ENCODE measurements at regions not wholly inside any gene's neighbourhood (a gene's known extent, or its start where the extent isn't known, plus 50 kb on each side); places are given as distances from the start of the nearest gene placed in this dataset.

DNA sequence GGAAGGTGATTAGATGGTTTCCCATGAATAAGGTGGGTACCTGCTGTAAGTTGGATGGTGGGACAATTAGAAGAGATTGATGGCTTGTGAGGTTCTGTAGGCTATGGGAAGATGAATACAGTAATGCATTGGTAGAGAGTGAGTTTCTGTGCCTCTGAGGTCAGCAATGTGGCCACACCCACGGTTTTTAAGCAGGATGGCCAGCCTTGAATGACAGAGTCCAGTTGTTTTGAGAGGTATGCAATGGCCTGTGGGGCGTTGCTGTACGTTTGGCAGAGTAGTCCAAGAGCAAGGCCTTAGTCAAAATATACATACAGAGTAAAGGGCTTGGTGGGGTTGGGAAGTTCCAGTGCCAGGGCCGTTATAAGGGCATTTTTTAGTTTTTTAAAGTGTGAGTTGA is 235.6 kb upstream of the C9orf72 start:
- H4K20me1 ChIP-seq (ENCODE audit: insufficient read depth, low read length): no peaks in the 10 kb centered on the region
- TF ChIP-seq EZH2phosphoT487 (IDR thresholded peaks at IDR 0.05; ENCODE audit: low read length) (no peak), EZH2 (optimal IDR thresholded peaks at IDR 0.05; ENCODE audit: low read depth, low read length) (no peak)
- TF ChIP-seq, protein P1, sequence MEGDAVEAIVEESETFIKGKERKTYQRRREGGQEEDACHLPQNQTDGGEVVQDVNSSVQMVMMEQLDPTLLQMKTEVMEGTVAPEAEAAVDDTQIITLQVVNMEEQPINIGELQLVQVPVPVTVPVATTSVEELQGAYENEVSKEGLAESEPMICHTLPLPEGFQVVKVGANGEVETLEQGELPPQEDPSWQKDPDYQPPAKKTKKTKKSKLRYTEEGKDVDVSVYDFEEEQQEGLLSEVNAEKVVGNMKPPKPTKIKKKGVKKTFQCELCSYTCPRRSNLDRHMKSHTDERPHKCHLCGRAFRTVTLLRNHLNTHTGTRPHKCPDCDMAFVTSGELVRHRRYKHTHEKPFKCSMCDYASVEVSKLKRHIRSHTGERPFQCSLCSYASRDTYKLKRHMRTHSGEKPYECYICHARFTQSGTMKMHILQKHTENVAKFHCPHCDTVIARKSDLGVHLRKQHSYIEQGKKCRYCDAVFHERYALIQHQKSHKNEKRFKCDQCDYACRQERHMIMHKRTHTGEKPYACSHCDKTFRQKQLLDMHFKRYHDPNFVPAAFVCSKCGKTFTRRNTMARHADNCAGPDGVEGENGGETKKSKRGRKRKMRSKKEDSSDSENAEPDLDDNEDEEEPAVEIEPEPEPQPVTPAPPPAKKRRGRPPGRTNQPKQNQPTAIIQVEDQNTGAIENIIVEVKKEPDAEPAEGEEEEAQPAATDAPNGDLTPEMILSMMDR (IDR thresholded peaks at IDR 0.05; ENCODE audit: low read length): no peak
- H3K9me2 ChIP-seq (replicated peaks; ENCODE audit: insufficient read depth, low read length): no peaks in the 10 kb centered on the region
- H3K27ac ChIP-seq (ENCODE audit: low read length): no peak overlapping the region
- no peak overlapping the region for H2AFZ ChIP-seq (ENCODE audit: low read length)
- no peaks in the 10 kb centered on the region for H3K4me1 ChIP-seq (ENCODE audit: low read length)
- no peaks in the 10 kb centered on the region for H3F3A ChIP-seq (ENCODE audit: insufficient read depth, low read length)
- no peak for DNase-seq
- no peaks in the 10 kb centered on the region for H3K9me3 ChIP-seq (replicated peaks; ENCODE audit: insufficient read depth, low read length)
- no peak overlapping the region for H3K4me2 ChIP-seq (ENCODE audit: low read depth, low read length)
- H3K36me3 ChIP-seq (replicated peaks; ENCODE audit: insufficient read depth, low read length): no peaks in the 10 kb centered on the region
- H3K79me2 ChIP-seq (ENCODE audit: low read length): no peaks in the 10 kb centered on the region
- H3K9ac ChIP-seq (ENCODE audit: low read length): no peak overlapping the region
- H3K27me3 ChIP-seq (replicated peaks; ENCODE audit: insufficient read depth, low read length): no peaks in the 10 kb centered on the region
- no peak overlapping the region for H3K4me3 ChIP-seq (ENCODE audit: low read length)

GRCh38 chr9:27817747-27818146 is 244.5 kb upstream of the C9orf72 start:
- Histone ChIP-seq H3K4me3 (ENCODE audit: low read length) (no peak overlapping the region), H3F3A (ENCODE audit: insufficient read depth, low read length) (no peaks in the 10 kb centered on the region), H3K4me1 (ENCODE audit: low read length) (no peaks in the 10 kb centered on the region), H3K9ac (ENCODE audit: low read length) (no peak overlapping the region), H3K9me2 (replicated peaks; ENCODE audit: insufficient read depth, low read length) (no peaks in the 10 kb centered on the region), H2AFZ (ENCODE audit: low read length) (no peak overlapping the region), H3K27ac (ENCODE audit: low read length) (no peak overlapping the region), H3K27me3 (replicated peaks; ENCODE audit: insufficient read depth, low read length) (no peaks in the 10 kb centered on the region), H4K20me1 (ENCODE audit: insufficient read depth, low read length) (no peaks in the 10 kb centered on the region), H3K9me3 (replicated peaks; ENCODE audit: insufficient read depth, low read length) (no peaks in the 10 kb centered on the region), H3K79me2 (ENCODE audit: low read length) (no peaks in the 10 kb centered on the region), H3K4me2 (ENCODE audit: low read depth, low read length) (no peak overlapping the region), H3K36me3 (replicated peaks; ENCODE audit: insufficient read depth, low read length) (no peaks in the 10 kb centered on the region)
- no peak for DNase-seq
- TF ChIP-seq EZH2phosphoT487 (IDR thresholded peaks at IDR 0.05; ENCODE audit: low read length) (no peak), EZH2 (optimal IDR thresholded peaks at IDR 0.05; ENCODE audit: low read depth, low read length) (no peak)
- TF ChIP-seq, protein P1 (IDR thresholded peaks at IDR 0.05; ENCODE audit: low read length): no peak

DNA sequence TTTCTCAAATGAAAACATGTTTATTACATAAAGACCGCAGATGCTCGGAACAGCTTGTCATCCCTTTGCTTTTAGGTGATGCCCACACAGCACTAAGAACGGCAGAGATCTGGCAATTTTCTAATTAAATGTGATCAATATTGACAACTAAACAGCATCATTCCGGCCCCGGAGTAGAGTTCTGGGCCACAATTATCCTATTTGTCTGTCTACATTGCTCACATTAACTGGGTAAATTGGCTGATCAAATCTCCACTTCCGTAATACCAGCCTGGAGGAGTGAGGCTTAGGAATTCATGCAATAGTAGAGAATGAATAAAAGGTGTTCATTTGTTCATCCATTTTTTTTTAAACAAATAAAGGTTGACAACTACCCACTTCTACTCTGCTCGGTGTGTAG is 245.1 kb upstream of the C9orf72 start:
- Histone ChIP-seq H3K4me3 (ENCODE audit: low read length) (no peak overlapping the region), H3K79me2 (ENCODE audit: low read length) (no peaks in the 10 kb centered on the region), H2AFZ (ENCODE audit: low read length) (no peak overlapping the region), H3F3A (ENCODE audit: insufficient read depth, low read length) (no peaks in the 10 kb centered on the region), H3K4me1 (ENCODE audit: low read length) (no peaks in the 10 kb centered on the region), H3K27me3 (replicated peaks; ENCODE audit: insufficient read depth, low read length) (no peaks in the 10 kb centered on the region), H3K4me2 (ENCODE audit: low read depth, low read length) (no peak overlapping the region), H4K20me1 (ENCODE audit: insufficient read depth, low read length) (no peaks in the 10 kb centered on the region), H3K9ac (ENCODE audit: low read length) (no peak overlapping the region), H3K27ac (ENCODE audit: low read length) (no peak overlapping the region), H3K36me3 (replicated peaks; ENCODE audit: insufficient read depth, low read length) (no peaks in the 10 kb centered on the region), H3K9me3 (replicated peaks; ENCODE audit: insufficient read depth, low read length) (no peaks in the 10 kb centered on the region), H3K9me2 (replicated peaks; ENCODE audit: insufficient read depth, low read length) (no peaks in the 10 kb centered on the region)
- TF ChIP-seq, protein P1 (IDR thresholded peaks at IDR 0.05; ENCODE audit: low read length): no peak
- TF ChIP-seq EZH2 (optimal IDR thresholded peaks at IDR 0.05; ENCODE audit: low read depth, low read length) (no peak), EZH2phosphoT487 (IDR thresholded peaks at IDR 0.05; ENCODE audit: low read length) (no peak)
- no peak for DNase-seq
